HG03196 (cell line): ENCODE measurements at regions not wholly inside any gene's neighbourhood (a gene's known extent, or its start where the extent isn't known, plus 50 kb on each side); places are given as distances from the start of the nearest gene placed in this dataset.
A peak's percentile ranks its signal among the peaks of the same experiment; 100 is the strongest.

Experiments
- ATAC-seq: cut with Tn5 transposase; IDR thresholded peaks from one replicate; pipeline ENCODE4 v1.9.1; 2021; ENCODE audit not compliant: unreplicated experiment

DNA sequence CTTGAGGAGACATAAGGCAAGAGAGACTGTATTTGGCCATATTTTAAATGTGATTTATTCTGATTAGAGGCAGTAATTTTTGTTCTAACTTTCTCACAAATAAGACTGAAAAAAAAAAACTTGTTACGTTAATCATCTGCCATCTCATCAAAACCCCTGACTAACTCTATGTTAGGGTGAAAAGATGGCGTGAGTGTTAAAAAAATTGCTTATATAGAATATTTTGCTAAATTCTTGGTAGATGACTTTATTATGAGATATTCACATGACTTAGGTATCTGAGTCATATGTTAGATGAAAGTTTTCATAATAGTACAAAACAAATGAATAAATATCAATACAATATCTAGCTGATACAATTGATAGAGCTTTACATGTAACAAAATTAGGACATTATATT is 1508.7 kb upstream of the TMEFF2 start:
- no peak for ATAC-seq

DNA sequence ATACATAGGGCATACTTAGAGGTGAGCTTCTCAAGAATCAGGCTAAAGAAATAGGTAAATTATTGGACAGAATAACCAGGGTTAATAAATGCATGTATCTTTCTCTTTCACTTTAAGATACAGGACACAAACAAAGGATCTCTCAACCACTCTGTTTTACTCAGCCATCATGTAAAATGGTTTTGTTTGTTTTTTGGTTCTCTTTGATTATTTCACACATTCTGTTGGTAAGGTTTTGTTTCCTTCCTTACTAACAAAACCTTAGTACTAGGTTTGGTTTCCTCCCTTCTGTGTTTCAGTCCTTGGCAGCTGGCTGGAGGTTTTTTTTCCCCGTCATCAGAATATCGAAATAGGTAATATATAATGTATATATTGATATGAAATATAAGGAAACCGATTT is 1506.8 kb upstream of the TMEFF2 start:
- no peak for ATAC-seq

DNA sequence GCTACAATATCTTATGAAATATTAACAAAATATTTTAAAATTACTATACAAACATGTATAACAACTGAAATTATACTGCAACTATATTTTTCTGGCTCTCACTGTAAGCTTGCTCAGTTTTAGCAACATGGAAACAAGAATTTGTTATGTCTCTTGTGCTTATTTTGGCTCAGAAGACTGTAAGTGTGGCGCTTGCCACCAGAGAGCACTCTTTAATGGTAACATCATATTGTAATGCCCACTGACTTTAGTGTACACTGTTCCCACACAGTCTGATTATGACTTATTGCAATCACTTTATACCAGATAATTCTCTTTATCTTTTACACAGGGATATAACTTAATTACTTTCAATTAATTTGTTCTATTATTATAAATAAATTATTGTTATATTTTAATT is 1500.6 kb upstream of the TMEFF2 start:
- ATAC-seq, result no peak

DNA sequence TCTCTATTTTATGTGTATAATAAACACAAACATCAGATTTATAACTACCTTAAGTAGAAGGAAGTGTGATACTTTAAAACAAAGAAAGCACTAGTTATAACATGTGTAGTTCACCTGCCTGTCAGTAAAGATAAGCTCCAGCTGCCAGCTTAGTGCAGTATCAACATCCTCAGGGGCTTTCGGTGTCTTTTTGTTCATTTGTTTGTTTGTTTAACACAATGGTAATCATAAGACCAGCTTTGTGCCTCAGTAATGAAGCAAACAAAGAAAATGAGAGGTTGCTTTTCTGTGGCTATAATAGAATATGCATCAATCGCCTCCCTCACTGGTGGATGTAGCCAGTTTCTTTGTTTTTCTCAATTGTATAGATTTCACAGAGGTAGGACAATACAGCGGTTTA is 1499.0 kb upstream of the TMEFF2 start:
- no peak for ATAC-seq

DNA sequence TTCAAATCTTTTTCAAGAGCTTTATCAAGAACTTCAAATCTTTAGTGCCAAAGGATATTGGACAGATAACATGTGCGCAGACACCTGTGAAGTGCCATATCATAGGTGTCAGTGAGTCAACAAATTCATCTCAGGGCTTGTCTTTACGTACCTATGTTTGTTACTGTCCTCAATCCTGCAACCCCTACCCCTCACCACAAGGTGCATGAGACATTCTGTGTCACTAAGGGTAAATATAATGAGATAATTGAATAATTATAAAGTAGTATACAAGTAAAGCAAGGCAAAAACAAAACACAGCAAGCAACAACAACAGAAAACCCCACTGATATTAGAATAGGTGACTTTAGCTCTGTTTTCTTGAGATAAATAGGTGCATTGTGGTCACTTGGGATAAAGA is 1495.8 kb upstream of the TMEFF2 start:
- ATAC-seq, result no peak

DNA sequence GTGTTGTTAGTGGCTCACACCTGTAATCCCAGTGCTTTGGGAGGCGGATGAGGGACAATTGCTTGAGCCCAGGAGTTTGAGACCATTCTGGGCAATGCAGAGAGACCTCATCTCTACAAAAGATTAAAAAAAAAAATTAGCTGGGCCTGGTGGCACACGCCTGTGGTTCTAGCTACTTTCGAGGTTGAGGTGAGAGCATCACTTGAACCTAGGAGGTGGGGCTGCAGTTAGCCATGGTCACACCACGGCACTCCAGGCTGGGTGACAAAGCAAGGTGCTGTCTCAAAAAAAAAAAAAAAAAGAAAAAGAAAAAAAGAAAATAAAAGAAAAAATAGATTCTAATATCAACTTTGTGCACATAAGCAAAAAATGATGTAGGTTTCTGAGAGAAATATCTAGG is 1492.5 kb upstream of the TMEFF2 start:
- ATAC-seq, result no peak

DNA sequence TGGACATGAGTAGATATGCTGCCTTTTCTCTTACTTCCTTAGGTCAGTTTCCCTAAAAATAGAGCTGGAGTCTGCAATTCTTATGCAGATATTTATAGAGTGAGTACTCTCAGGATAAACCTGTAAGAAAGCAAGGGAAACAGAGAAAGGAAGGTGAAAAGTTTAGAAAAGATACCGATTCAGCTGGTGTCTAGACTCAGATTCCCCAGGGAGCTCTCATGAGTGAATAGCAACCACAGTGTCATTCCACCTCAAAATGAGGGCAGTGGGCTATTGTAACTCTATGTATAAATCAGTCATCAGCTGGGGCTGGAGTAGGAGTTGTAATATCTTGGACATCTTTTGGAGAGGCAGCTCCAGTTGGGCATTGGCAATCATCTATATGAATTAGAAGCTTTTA is 1485.1 kb upstream of the TMEFF2 start:
- no peak for ATAC-seq

DNA sequence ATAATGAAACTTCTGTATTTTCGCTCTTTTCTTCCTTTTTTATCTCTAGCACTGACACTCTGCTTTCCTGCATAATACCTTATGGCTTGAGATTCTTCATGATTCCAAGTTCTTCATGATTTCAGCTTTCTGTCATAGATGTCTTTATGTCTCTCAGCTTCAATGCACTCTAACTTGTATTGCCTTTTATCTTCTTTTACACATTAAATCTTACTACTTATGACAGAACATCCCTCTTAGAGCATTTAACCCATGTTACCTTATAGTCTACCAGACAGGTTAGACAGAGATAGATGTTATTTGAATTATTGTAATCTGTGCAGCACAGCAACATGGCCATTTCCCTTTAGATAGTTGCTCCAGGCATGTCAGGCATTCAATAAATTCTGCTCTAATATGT is 1475.7 kb upstream of the TMEFF2 start:
- no peak for ATAC-seq

DNA sequence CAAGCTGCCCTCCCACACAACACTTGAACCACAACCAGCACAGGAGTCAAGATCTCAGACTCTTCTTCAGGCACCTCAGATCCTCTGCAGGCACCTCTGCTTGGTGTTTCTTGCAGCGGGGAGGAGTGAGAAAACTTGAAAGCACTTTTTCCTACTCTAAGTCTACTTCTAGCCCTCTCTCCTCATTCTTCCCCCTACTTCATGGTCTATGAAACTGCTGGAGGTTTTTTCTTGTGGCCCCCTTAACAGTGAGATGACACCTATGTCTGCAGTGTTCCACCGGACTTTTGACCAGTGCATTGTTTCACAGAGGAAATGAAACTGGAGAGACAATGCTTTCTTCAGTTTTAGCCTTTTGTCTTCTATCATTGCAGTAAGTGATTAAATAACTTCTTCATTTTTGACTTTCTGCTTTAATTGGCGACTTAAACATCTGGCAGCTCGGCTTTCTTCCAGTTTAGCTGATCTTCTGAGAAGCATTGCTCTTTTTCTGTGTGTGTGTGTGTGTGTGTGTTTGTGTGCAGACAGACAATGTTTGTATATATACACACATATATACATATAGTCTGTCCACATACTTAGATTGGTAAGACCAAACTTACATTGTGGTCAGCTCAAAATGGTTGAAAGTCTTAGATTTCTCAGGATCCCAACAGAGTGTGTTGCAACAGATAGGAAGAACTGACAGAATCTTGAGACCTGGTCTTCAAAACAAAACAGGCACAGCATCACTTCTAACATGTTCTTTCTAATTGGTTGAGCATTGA is 1474.0 kb upstream of the TMEFF2 start:
- ATAC-seq, result peak; percentile 49

DNA sequence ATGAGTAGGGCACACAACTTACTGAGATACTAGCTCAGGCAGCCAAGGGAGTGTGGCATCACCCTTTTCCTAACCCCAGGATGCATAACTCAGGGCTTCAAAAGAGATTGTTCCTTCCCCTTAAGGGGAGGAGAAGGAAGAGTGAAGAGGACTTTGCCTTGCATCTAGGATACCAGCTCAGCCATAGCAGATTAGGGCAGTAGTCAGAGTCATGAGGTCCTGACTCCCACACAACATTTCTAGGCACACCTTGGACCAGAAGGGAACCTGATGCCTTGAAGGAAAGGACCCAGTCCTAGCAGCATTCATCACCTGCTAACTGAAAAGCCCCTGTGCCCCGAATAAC is 1433.2 kb upstream of the TMEFF2 start:
- ATAC-seq, result no peak

DNA sequence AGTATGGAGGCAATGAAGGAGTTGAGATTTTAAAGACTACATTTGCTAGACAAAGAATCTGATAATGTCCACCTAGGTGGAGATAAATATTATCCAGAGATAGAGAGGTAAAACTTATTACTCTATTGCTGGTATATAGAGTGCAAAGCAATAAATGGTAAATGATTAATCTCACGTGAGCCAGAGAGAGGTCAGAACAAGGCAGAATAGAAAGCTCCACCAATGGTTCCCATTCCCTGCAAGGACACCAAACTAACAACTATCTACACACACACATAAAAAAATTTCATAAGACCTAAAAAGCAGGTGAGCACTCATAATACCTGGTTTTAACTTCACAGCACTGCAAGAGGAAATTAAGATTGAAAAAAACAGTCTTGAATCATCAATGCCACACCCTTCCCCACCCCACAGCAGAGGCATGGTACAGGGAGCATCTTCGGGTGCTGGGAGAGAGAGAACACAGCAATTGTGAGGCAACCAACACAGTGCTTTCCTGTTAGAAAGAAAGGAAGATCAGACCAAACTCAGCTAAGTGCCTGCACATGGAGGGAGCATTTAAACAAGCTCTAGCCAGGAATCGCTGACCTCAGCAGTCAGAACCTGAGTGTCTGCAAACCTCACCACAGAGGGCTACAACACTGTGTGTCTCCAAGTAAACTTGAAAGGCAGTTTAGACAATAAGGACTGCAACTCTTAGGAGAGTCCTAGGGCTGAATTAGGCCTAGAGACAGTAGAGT is 1432.6 kb upstream of the TMEFF2 start:
- no peak for ATAC-seq

DNA sequence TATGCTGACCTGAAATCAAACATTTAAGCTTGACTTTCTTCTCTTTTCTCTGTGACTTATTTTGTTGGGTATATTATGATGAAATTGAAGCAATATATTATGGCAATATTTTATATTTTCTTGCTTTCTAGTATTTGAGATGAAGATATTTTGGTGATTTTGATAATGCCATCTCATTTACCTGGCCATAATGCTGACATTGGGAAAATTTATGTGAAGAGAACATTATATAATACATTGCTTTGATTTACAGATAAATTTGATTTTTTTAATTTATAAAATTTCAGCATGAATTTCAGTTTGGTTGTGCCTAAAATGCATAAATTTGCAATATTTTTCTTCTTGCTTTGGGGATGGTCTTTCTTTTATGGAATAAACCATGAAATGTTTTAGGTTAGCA is 1413.7 kb upstream of the TMEFF2 start:
- no peak for ATAC-seq

DNA sequence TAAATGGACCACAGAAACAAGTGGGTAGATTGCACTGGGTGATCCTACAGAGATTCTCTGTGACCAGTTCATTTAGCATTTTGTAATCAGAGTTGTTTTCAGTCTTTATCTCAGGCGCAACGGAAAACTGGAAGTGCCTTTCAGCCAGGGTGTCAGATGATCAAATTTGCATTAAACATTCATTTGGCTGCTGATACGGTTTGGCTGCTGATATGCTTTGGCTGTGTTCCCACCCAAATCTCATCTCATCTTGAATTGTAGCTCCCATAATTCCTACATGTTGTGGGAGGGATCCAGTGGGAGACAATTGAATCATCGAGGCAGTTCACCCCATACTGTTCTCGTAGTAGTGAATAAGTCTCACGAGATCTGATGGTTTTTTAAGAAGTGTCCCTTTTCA is 1396.1 kb upstream of the TMEFF2 start:
- no peak for ATAC-seq

DNA sequence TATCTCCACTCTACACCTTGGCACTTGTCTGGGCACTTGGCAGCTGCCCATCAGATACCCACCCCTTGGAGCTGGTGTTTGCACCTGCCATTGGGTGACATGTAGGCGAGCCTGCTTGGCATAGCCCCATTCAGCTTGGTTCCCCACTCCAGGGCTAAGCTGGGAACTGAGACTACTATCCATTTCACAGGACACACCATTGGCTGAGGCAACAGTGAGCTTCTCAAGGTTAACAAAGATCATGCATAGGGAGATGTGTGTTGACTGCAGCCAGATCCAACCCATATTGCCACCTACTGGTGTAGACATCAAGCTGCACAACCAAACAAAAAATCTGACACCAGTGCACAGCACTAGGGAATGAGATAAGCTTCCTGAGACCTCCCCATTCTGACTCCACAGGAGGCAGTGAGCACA is 1389.8 kb upstream of the TMEFF2 start:
- ATAC-seq, result peak; percentile 89

DNA sequence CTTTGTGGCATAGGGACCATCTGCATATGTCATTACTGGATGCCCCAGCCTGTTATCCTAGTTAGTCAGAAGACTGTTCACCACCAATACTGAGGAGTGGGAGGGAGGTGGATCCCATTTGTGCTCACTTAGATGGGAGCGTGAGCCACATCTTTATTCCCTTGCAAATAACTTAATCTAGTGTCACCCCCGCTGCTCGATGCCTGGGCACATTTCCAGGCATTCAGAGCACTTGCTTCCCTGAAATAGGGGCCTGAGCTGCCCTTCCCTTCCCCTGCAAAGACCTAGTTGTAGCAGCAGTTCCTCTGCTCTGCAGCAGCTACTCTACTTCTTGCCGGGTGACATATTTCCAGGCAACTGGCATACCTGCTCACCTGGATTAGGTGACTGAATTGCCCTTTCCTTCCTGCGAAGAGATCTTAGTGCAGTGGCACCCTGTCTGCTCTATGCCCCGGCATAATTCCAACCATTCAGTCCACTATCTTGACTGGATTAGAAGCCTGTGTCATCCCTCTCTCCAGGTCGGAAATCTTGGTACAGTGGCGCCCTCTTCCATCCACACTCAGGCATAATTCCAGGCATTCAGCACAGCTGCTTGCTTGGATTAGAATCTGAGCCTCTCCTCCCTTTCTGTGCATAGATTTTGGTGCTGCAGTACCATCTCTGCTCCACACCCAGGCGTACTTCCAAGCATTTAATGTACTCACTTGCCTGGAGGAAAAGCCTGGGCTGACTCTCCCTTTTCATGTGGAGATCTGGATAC is 1389.1 kb upstream of the TMEFF2 start:
- ATAC-seq, result no peak

DNA sequence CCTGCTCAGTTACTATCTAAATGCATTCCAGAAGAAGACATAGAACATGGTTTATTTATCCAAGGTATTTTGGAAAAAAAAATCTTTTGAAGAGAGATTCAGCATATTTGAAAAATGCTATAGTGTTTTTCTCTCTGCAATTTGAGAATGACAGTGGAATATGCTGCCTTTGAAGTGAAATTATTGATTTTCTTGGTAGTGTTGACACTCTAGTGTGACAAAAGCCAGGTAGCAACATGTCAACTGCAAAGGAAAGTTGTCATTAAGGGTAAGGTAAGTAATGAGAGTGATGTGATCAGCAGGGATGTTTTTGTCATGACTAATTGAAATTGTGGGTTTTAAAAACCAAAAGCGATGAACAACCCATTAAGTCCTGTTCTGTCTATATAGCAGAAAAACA is 1387.1 kb upstream of the TMEFF2 start:
- ATAC-seq, result no peak

DNA sequence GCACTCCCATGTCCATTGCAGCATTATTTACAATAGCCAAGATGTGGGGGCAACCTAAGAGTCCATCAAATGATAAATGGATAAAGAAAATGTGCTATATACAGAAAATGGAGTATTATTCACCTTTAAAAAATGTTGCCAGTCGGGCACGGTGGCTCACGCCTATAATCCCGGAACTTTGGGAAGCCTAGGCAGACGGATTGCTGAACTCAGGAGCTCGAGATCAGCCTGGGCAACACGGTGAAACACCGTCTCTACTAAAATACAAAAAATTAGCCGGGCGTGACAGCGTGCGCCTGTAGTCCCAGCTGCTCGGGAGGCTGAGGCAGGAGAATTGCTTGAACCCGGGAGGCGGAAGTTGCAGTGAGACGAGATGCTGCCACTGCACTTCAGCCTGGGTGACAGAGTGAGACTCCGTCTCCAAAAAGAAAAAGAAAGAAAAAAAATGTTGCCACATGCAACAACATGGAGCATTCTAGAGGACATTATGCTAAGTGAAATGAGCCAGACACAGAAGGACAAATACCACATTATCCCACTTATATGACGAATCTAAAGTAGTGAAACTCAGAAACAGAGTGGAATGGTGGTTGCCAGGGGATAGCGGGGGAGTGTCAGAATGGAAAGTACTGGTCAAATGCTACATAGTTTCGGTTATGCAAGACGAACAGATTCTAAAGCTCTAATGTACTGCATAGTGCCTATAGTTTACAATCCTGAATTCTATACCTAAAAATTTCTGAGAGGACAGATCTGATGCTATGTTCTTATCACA is 1385.6 kb upstream of the TMEFF2 start:
- no peak for ATAC-seq

DNA sequence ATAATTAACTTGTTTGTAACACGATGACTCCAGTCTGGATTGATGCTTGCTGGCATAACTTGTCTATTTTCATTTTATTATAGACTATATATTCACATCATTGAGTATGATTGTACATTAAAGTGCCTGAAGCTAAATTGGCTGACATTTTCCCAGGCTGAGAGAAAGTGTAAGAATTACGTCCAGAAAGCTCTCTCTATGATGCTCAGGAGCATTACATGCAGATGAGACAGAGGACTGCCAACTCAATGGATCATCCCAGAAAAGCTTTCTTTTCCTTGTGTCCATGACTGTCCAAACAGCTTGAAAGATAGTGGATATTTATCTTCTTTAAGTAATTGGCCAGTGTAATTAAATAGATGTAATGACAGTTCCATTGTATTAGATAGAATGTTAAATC is 1372.2 kb upstream of the TMEFF2 start:
- ATAC-seq, result no peak

DNA sequence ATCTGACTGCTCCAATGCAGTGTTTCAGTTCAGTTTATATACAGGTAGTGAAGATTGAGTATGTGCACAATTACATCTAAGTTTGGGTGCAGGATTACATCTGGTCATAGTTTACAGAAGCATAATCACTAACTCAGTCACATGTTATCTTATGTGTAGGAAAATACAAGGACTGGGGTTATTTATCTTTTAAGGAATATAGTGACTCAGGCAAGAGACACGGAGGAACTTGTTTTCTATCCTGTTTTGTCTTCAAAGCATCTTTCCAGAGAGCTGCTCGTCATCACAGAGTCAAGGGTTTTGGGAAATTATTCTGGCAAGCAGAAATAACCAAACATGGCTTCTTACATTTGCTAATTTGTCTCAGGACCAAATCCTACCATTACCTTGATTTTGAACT is 1371.5 kb upstream of the TMEFF2 start:
- no peak for ATAC-seq

DNA sequence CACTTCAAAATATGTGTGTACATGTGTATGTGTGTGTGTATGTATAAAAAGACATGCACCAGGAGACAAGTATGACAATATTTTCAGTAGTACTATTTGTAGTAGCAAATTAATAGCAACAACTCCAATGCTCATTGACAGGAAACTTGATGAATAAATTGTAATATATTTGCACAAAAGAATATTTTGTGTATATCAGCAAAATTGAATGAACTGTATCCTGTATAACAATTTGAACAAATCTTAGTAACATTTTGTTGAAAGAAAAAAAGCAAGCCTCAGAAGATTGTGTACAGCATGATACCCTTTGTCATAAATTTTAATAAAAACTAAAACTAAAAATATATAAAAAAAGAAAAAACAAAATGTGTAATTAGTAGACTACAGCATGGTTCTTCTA is 1367.3 kb upstream of the TMEFF2 start:
- no peak for ATAC-seq

DNA sequence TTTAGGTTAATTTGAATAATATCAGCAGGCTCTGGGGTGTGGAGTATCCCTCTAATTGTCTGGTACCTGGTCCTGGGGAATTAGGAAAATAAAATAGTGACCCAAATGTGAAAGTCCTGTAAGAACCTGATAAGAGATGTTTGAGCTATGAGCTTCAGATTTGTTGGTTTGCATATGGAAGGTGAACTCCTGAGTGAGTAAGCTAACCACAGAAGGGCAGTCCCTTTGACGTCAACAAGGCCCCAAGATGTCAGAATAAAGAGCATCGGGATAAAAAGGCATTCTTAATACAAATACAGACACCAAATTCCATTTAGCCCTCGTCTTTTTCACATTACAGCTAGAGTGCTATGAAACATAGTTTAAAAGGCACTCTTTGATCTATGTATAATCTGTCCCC is 1366.3 kb upstream of the TMEFF2 start:
- peak; percentile 45 for ATAC-seq
